Lung (tissue), 11 donors: ENCODE measurements at regions not wholly inside any gene's neighbourhood (a gene's known extent, or its start where the extent isn't known, plus 50 kb on each side); places are given as distances from the start of the nearest gene placed in this dataset.

Experiments used
- ATAC-seq: fragments of 200-7000 bp; cut with Tn5 transposase; one replicate; pipeline ENCODE4 v1.9.1; 2020; ENCODE audit warnings: moderate number of reproducible peaks; ENCODE audit not compliant: insufficient read depth, low FRiP score
- DNase-seq, 3 donors: peaks; one replicate each; pipeline ENCODE4 v3.0.0-alpha.2; 2013 to 2017
- H3K27ac ChIP-seq, 2 donors: one replicate each; pipeline ENCODE4 v1.5.1; 2013; ENCODE audit warnings: mild to moderate bottlenecking in 2 of 2, moderate library complexity in 2 of 2, control low read depth in 1 of 2, inconsistent platforms in 1 of 2, low read depth in 1 of 2, low read length in 1 of 2
- H3K27me3 ChIP-seq, 3 donors: one replicate each; pipeline ENCODE4 v1.5.1; 2013; ENCODE audit warnings: low read length in 2 of 3; ENCODE audit not compliant: control insufficient read depth in 3 of 3, insufficient read depth in 3 of 3
- H3K36me3 ChIP-seq, 4 donors: one replicate each; pipeline ENCODE4 v1.5.1; 2013; ENCODE audit warnings: low read length in 4 of 4, mild to moderate bottlenecking in 1 of 4, moderate library complexity in 1 of 4; ENCODE audit not compliant: control insufficient read depth in 4 of 4, insufficient read depth in 4 of 4
- H3K4me1 ChIP-seq, 5 donors: one replicate each; pipeline ENCODE4 v1.5.1; 2013; ENCODE audit warnings: low read length in 5 of 5, mild to moderate bottlenecking in 2 of 5, moderate library complexity in 1 of 5; ENCODE audit not compliant: control insufficient read depth in 5 of 5, insufficient read depth in 5 of 5
- H3K4me3 ChIP-seq: one replicate; pipeline ENCODE4 v1.5.1; 2013; ENCODE audit warnings: mild to moderate bottlenecking, control low read depth, moderate library complexity
- H3K9ac ChIP-seq, 2 donors: one replicate each; pipeline ENCODE4 v1.5.1; 2013; ENCODE audit warnings: low read length in 2 of 2, control low read depth in 1 of 2; ENCODE audit not compliant: insufficient read depth in 1 of 2
- H3K9me3 ChIP-seq, 4 donors: one replicate each; pipeline ENCODE4 v1.5.1; 2013; ENCODE audit warnings: low read length in 3 of 4, mild to moderate bottlenecking in 1 of 4, moderate library complexity in 1 of 4; ENCODE audit not compliant: control insufficient read depth in 4 of 4, insufficient read depth in 3 of 4
- CTCF ChIP-seq: IDR thresholded peaks from 2 replicates; pipeline ENCODE4 v1.5.1; 2012; ENCODE audit warnings: mild to moderate bottlenecking; ENCODE audit errors: control extremely low read depth, extremely low read depth
- WGBS, 2 donors: extraction: QIAGEN DNeasy Blood & Tissue Kit; methylation state at CpG; one replicate each; pipeline ENCODE4 v1.1.7; 2013; 5-methylcytosine and 5-hydroxymethylcytosine counted together
- donor health status: control.
- donor health status: control.
- donor health status: Bipolar disorder and iron deficiency.
- donor health status: healthy.
- donor health status: DM: yes; HTN: yes; CAD: no.

DNA sequence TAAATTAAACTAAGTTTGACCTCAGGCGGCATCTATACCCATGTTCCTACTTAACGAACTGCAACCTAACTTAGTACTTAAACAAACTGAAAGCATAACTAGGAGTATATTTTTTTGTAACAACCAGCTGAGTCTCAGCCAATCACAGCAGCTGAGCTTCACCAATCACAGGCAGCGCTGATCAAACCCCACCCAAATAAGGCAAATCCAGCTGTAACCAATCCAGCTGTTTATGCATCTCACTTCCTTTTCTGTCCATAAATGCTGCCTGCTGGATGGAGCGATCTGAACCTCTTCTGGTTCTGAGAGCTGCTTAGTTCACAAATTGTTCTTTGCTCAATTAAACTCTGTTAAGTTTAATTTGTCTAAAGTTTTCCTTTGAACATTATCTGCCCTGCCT is 131.3 kb downstream of the PMP22 start:
- 91 to 96% methylated on average over 4 of the region's 4 CpGs for WGBS, 2 donors
- no peak for TF ChIP-seq CTCF

GRCh38 chr17:15133143-15133542 is 132.0 kb downstream of the PMP22 start:
- ATAC-seq (no peak), DNase-seq (no peak)
- no peak overlapping the region for H3K4me3 ChIP-seq
- peaks cover 0 to 5% (median 0%) of the 10 kb centered on the region in 3 donors for H3K27me3 ChIP-seq
- no peak overlapping the region for H3K27ac ChIP-seq
- no peaks in the 10 kb centered on the region for H3K4me1 ChIP-seq
- no peak for TF ChIP-seq CTCF
- no peaks in the 10 kb centered on the region for H3K9me3 ChIP-seq
- no peak overlapping the region for H3K9ac ChIP-seq
- 92 to 96% methylated on average over 6 of the region's 6 CpGs for WGBS, 2 donors
- H3K36me3 ChIP-seq = no peaks in the 10 kb centered on the region

More for the DNA sequence above, 131.3 kb downstream of the PMP22 start:
- Histone ChIP-seq H3K9ac (no peak overlapping the region), H3K9me3 (no peaks in the 10 kb centered on the region), H3K27me3 (peaks cover 0 to 5% (median 0%) of the 10 kb centered on the region in 3 donors), H3K36me3 (no peaks in the 10 kb centered on the region), H3K27ac (no peak overlapping the region), H3K4me1 (no peaks in the 10 kb centered on the region), H3K4me3 (no peak overlapping the region)
- no peak for ATAC-seq
- no peak for DNase-seq

GRCh38 chr17:15130426-15130825 is 134.7 kb downstream of the PMP22 start:
- DNase-seq (no peak), ATAC-seq (no peak)
- H3K36me3 ChIP-seq = no peaks in the 10 kb centered on the region
- 52 to 67% methylated on average over 2 of the region's 2 CpGs for WGBS, 2 donors
- peaks cover 0 to 5% (median 0%) of the 10 kb centered on the region in 3 donors for H3K27me3 ChIP-seq
- TF ChIP-seq CTCF = no peak
- H3K4me1 ChIP-seq = no peaks in the 10 kb centered on the region
- H3K4me3 ChIP-seq = no peak overlapping the region
- H3K9ac ChIP-seq = no peak overlapping the region
- no peaks in the 10 kb centered on the region for H3K9me3 ChIP-seq
- H3K27ac ChIP-seq = no peak overlapping the region

GRCh38 chr17:15129986-15130385 is 135.1 kb downstream of the PMP22 start:
- TF ChIP-seq CTCF = no peak
- Histone ChIP-seq H3K27me3 (peaks cover 0 to 5% (median 0%) of the 10 kb centered on the region in 3 donors), H3K27ac (no peak overlapping the region), H3K9ac (no peak overlapping the region), H3K36me3 (no peaks in the 10 kb centered on the region), H3K4me3 (no peak overlapping the region), H3K4me1 (no peaks in the 10 kb centered on the region), H3K9me3 (no peaks in the 10 kb centered on the region)
- ATAC-seq (no peak), DNase-seq (no peak)
- 46 to 55% methylated on average over 3 of the region's 3 CpGs for WGBS, 2 donors
